K562 (cell line): ENCODE measurements at regions not wholly inside any gene's neighbourhood (a gene's known extent, or its start where the extent isn't known, plus 50 kb on each side); places are given as distances from the start of the nearest gene placed in this dataset.

ENCODE experiments used
- ATAC-seq: fragments of 200-7000 bp; cut with Tn5 transposase; 3 replicates; pipeline ENCODE4 v1.9.1; 2020; ENCODE audit warnings: moderate library complexity
- BruUV-seq: library from RNA; stranded (reverse); fragments of 400-500 nt; replicated peaks from 2 replicates; lab custom pipeline; 2021; lab: Mats Ljungman, UMichigan
- CTCF ChIA-PET: fragments of 300-600 bp; formaldehyde crosslinking; extraction: SDS; loops from one replicate; lab custom pipeline; 2021; ENCODE audit warnings: low intra/inter-chr PET ratio; lab: Yijun Ruan, JAX
- POLR2A ChIA-PET: fragments of 300-600, 350-650 bp; sonication (Branson Sonifier 250); formaldehyde crosslinking; extraction: SDS; loops from one replicate; lab custom pipeline; 2021; ENCODE audit warnings: antibody characterized with exemption, inconsistent platforms; lab: Yijun Ruan, JAX
- DNase-seq, 4 experiments: peaks; one replicate each; pipeline versions ENCODE4 v3.0.0 to v3.0.0-alpha.2; 2011 to 2018; ENCODE audit warnings: low spot score in 3 of 4, mixed read lengths in 3 of 4; ENCODE audit errors: extremely low read depth in 1 of 4
- FAIRE-seq: peaks from 2 replicates; lab custom pipeline; 2011; peaks lifted over from hg19 to GRCh38; lab: Jason Lieb, UNC
- H2AFZ ChIP-seq: 2 replicates; pipeline ENCODE4 v1.6.0; 2011; ENCODE audit warnings: low read depth, low read length, control low read depth, inconsistent platforms
- H3K27ac ChIP-seq: fragments of 200-600 bp; 3 replicates; pipeline ENCODE4 v1.8.0; 2011; ENCODE audit warnings: low read depth, mild to moderate bottlenecking, control low read depth, inconsistent platforms, low read length, moderate library complexity, mixed read lengths; ENCODE audit errors: extremely low read depth
- H3K27me3 ChIP-seq, 2 experiments: fragments of 300-600 bp in 1 of 2; 2 replicates in 1 of 2; 3 replicates in 1 of 2; pipeline versions ENCODE4 v1.6.0 to v1.8.0; 2011; ENCODE audit warnings: inconsistent platforms in 2 of 2, low read length in 2 of 2, mild to moderate bottlenecking in 1 of 2, mixed read lengths in 1 of 2, moderate library complexity in 1 of 2; ENCODE audit not compliant: control insufficient read depth in 2 of 2, insufficient read depth in 2 of 2
- H3K36me3 ChIP-seq: fragments of 300-600 bp; 3 replicates; pipeline ENCODE4 v1.8.0; 2011; ENCODE audit warnings: mild to moderate bottlenecking, low read length, inconsistent platforms; ENCODE audit not compliant: control insufficient read depth, insufficient read depth
- H3K4me1 ChIP-seq, 2 experiments: fragments of 200-600 bp in 1 of 2; replicated peaks in 1 of 2; 2 replicates in 1 of 2; 3 replicates in 1 of 2; pipeline versions ENCODE4 v1.5.1 to v1.8.0; 2011; ENCODE audit warnings: inconsistent platforms in 2 of 2, low read length in 2 of 2, mild to moderate bottlenecking in 1 of 2, mixed read lengths in 1 of 2, moderate library complexity in 1 of 2; ENCODE audit not compliant: control insufficient read depth in 2 of 2, insufficient read depth in 2 of 2
- H3K4me2 ChIP-seq: 2 replicates; pipeline ENCODE4 v1.6.1; 2011; ENCODE audit warnings: low read length, control low read depth, inconsistent platforms, mixed read lengths; ENCODE audit not compliant: insufficient read depth
- H3K4me3 ChIP-seq: fragments of 200-600 bp; sonication (generic), shearing (Covaris generic); 2 replicates; pipeline ENCODE4 v1.5.1; 2016; ENCODE audit warnings: control low read depth, inconsistent platforms
- H3K79me2 ChIP-seq: fragments of 200-600 bp; 3 replicates; pipeline ENCODE4 v1.8.0; 2011; ENCODE audit warnings: low read length, inconsistent platforms; ENCODE audit not compliant: control insufficient read depth, insufficient read depth
- H3K9ac ChIP-seq, 2 experiments: 2 replicates each; pipeline versions ENCODE4 v1.6.0 to v1.6.1; 2011; ENCODE audit warnings: low read depth in 2 of 2, low read length in 2 of 2, control low read depth in 1 of 2, inconsistent platforms in 1 of 2, mild to moderate bottlenecking in 1 of 2, mixed read lengths in 1 of 2; ENCODE audit not compliant: insufficient read depth in 1 of 2
- H3K9me1 ChIP-seq: one replicate; pipeline ENCODE4 v1.6.0; 2011; ENCODE audit warnings: inconsistent platforms, mild to moderate bottlenecking, low read length, moderate library complexity; ENCODE audit not compliant: control insufficient read depth, insufficient read depth
- H3K9me3 ChIP-seq: replicated peaks from 2 replicates; pipeline ENCODE4 v1.5.1; 2011; ENCODE audit warnings: low read depth, low read length, inconsistent platforms; ENCODE audit not compliant: control insufficient read depth, insufficient read depth
- H4K20me1 ChIP-seq: replicated peaks from 2 replicates; pipeline ENCODE4 v1.6.1; 2011; ENCODE audit warnings: low read length, inconsistent platforms, mixed read lengths; ENCODE audit not compliant: control insufficient read depth, insufficient read depth
- DACH1 ChIP-seq: fragments of 450-650 bp; IDR thresholded peaks from 2 replicates; pipeline ENCODE4 v1.6.1; 2018; ENCODE audit not compliant: partially characterized antibody
- ETV5 ChIP-seq: sonication (generic); formaldehyde crosslinking; IDR thresholded peaks from 2 replicates; pipeline ENCODE4 v1.4.0; 2020; ENCODE audit warnings: low read depth, mild to moderate bottlenecking, missing genetic modification reagents
- FOXA3 ChIP-seq, 2 experiments: fragments of 450-650 bp in 1 of 2; sonication (generic) in 1 of 2; formaldehyde crosslinking; IDR thresholded peaks in 1 of 2; conservative IDR thresholded peaks in 1 of 2; 2 replicates each; pipeline versions ENCODE4 v1.4.0 to v1.8.0; 2020 to 2022; ENCODE audit warnings: mild to moderate bottlenecking in 2 of 2, missing genetic modification reagents in 1 of 2
- HEY1 ChIP-seq: fragments of 250-450 bp; sonication (Bioruptor Pico); IDR thresholded peaks from 2 replicates; pipeline ENCODE4 v1.5.0; 2020; ENCODE audit warnings: mild to moderate bottlenecking, moderate library complexity, borderline replicate concordance
- KDM5B ChIP-seq: fragments of 200-600 bp; sonication (generic); IDR thresholded peaks from 2 replicates; pipeline ENCODE4 v1.6.1; 2012; ENCODE audit warnings: low read depth, mild to moderate bottlenecking, moderate library complexity, low read length, control low read depth, inconsistent platforms; ENCODE audit not compliant: insufficient replicate concordance
- MTF1 ChIP-seq: fragments of 250-450 bp; sonication (Bioruptor Pico); IDR thresholded peaks from 2 replicates; pipeline ENCODE4 v1.9.0; 2021; ENCODE audit warnings: moderate library complexity, mild to moderate bottlenecking, inconsistent platforms, borderline replicate concordance
- NFIC ChIP-seq: fragments of 450-650 bp; IDR thresholded peaks from 2 replicates; pipeline ENCODE4 v1.6.1; 2017; ENCODE audit warnings: mild to moderate bottlenecking, inconsistent platforms
- NFRKB ChIP-seq: fragments of 450-650 bp; IDR thresholded peaks from 2 replicates; pipeline ENCODE4 v1.6.1; 2016; ENCODE audit warnings: low read depth
- RAD51 ChIP-seq: fragments of 450-650 bp; IDR thresholded peaks from 2 replicates; pipeline ENCODE4 v1.7.1; 2016; ENCODE audit warnings: low read depth, mild to moderate bottlenecking, borderline replicate concordance
- SAFB2 ChIP-seq: fragments of 200-400 bp; formaldehyde crosslinking; IDR thresholded peaks from 2 replicates; pipeline ENCODE4 v1.6.1; 2018; ENCODE audit warnings: borderline replicate concordance, low read length, low read depth, moderate library complexity; ENCODE audit not compliant: severe bottlenecking
- ZNF143 ChIP-seq: sonication (generic); formaldehyde crosslinking; IDR thresholded peaks from 2 replicates; pipeline ENCODE4 v1.9.0; 2022; ENCODE audit warnings: mild to moderate bottlenecking, missing genetic modification reagents
- ZNF274 ChIP-seq: IDR thresholded peaks from 2 replicates; pipeline ENCODE4 v1.6.1; 2011; ENCODE audit warnings: low read depth, mild to moderate bottlenecking, low read length, moderate library complexity, borderline replicate concordance
- ZNF311 ChIP-seq: fragments of 250-450 bp; sonication (Bioruptor Pico); IDR thresholded peaks from 2 replicates; pipeline ENCODE4 v1.4.0; 2020; ENCODE audit warnings: mild to moderate bottlenecking, moderate library complexity
- ZNF41 ChIP-seq: fragments of 250-450 bp; sonication (Bioruptor Pico); conservative IDR thresholded peaks from 2 replicates; pipeline ENCODE4 v1.4.0; 2020; ENCODE audit warnings: mild to moderate bottlenecking
- ZNF696 ChIP-seq: fragments of 250-450 bp; sonication (Bioruptor Pico); conservative IDR thresholded peaks from 2 replicates; pipeline ENCODE4 v1.4.0; 2020; ENCODE audit warnings: mild to moderate bottlenecking, moderate library complexity
- ZNF717 ChIP-seq: fragments of 250-450 bp; sonication (Bioruptor Pico); IDR thresholded peaks from 2 replicates; pipeline ENCODE4 v1.5.0; 2021
- ZNF785 ChIP-seq: fragments of 250-450 bp; sonication (Bioruptor Pico); IDR thresholded peaks from 2 replicates; pipeline ENCODE4 v1.4.0; 2020; ENCODE audit warnings: mild to moderate bottlenecking
- WGBS: fragments of 100-300 bp; shearing (Covaris generic); methylation state at CpG from one replicate; pipeline ENCODE4 v1.1.6; 2016; ENCODE audit warnings: low coverage, mixed read lengths; ENCODE audit not compliant: insufficient coverage; ENCODE audit errors: missing lambda C conversion rate; 5-methylcytosine and 5-hydroxymethylcytosine counted together
- in situ Hi-C: fragments of 300-500 bp; cut with MboI; formaldehyde crosslinking; loops from 4 replicates; pipeline ENCODE4 v1.15.0; 2018; ENCODE audit warnings: inconsistent platforms, mixed read lengths
- intact Hi-C: fragments of 100-400 bp; cut with micrococcal nuclease; formaldehyde crosslinking; loops from 2 replicates; pipeline ENCODE4 v1.14.2; 2022
- TF ChIP-seq, protein P1 (sequence below): fragments of 450-650 bp; formaldehyde crosslinking; IDR thresholded peaks from 2 replicates; pipeline ENCODE4 v1.4.0; 2022; ENCODE audit warnings: missing genetic modification characterization
- TF ChIP-seq, protein P2 (sequence below), 2 experiments: fragments of 450-650 bp; IDR thresholded peaks; 2 replicates each; pipeline ENCODE4 v1.6.1; 2016

DNA sequence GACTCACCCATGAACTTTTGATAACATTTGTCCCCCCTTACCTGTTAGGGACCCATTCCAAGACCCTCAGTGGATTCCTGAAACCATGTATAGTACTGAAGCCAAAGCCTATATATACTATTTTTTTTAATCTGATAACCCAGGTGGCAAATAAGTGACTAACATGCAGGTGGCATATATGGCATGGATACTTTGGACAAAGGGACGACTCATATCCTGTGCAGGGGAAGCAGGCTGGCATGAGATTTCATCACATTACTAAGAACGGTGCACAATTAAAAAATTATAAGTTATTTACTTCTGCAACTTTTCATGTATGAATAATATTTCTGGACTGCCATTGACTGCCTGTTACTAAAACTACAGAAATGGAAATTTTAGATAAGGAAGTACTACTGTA is 880.1 kb upstream of the FBXO33 start:
- no peaks in the 10 kb centered on the region for H3K4me1 ChIP-seq
- H4K20me1 ChIP-seq = no peaks in the 10 kb centered on the region
- TF ChIP-seq MTF1 = no peak
- TF ChIP-seq NFRKB = no peak
- TF ChIP-seq ZNF143 (CRISPR knock-in tag) = no peak
- TF ChIP-seq HEY1 (CRISPR knock-in tag) = no peak
- TF ChIP-seq ZNF696 (CRISPR knock-in tag) = no peak
- no peak for TF ChIP-seq RAD51
- no peak for TF ChIP-seq ZNF717
- TF ChIP-seq ZNF41 (CRISPR knock-in tag) = no peak
- TF ChIP-seq, protein P1, sequence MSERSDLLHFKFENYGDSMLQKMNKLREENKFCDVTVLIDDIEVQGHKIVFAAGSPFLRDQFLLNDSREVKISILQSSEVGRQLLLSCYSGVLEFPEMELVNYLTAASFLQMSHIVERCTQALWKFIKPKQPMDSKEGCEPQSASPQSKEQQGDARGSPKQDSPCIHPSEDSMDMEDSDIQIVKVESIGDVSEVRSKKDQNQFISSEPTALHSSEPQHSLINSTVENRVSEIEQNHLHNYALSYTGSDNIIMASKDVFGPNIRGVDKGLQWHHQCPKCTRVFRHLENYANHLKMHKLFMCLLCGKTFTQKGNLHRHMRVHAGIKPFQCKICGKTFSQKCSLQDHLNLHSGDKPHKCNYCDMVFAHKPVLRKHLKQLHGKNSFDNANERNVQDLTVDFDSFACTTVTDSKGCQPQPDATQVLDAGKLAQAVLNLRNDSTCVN (CRISPR knock-in tag) = no peak
- no peak for TF ChIP-seq ETV5
- TF ChIP-seq FOXA3 (CRISPR knock-in tag; conservative IDR thresholded peaks at IDR 0.05 in 1 of 2, IDR thresholded peaks at IDR 0.05 in 1 of 2) = no peak
- TF ChIP-seq, protein P2, sequence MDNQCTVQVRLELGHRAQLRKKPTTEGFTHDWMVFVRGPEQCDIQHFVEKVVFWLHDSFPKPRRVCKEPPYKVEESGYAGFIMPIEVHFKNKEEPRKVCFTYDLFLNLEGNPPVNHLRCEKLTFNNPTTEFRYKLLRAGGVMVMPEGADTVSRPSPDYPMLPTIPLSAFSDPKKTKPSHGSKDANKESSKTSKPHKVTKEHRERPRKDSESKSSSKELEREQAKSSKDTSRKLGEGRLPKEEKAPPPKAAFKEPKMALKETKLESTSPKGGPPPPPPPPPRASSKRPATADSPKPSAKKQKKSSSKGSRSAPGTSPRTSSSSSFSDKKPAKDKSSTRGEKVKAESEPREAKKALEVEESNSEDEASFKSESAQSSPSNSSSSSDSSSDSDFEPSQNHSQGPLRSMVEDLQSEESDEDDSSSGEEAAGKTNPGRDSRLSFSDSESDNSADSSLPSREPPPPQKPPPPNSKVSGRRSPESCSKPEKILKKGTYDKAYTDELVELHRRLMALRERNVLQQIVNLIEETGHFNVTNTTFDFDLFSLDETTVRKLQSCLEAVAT (IDR thresholded peaks at IDR 0.05) = no peak
- TF ChIP-seq ZNF274 = no peak
- TF ChIP-seq NFIC = no peak
- no peak for TF ChIP-seq ZNF311 (CRISPR knock-in tag)
- TF ChIP-seq DACH1 = no peak
- no peak for TF ChIP-seq ZNF785 (CRISPR knock-in tag)
- no peak for TF ChIP-seq SAFB2
- TF ChIP-seq KDM5B = no peak
- no peaks in the 10 kb centered on the region for H3K27me3 ChIP-seq
- WGBS = 0% methylated on average over 2 of the region's 2 CpGs
- no TSS peak for BruUV-seq
- FAIRE-seq = no peak
- no peaks in the 10 kb centered on the region for H3K79me2 ChIP-seq
- H2AFZ ChIP-seq = no peak overlapping the region
- H3K36me3 ChIP-seq = no peaks in the 10 kb centered on the region
- no peaks in the 10 kb centered on the region for H3K9me1 ChIP-seq
- no peak for ATAC-seq
- no peak for DNase-seq
- H3K9ac ChIP-seq = no peak overlapping the region
- no peak overlapping the region for H3K4me3 ChIP-seq
- in situ Hi-C loops (no loop called here), intact Hi-C loops (no loop called here)
- no peaks in the 10 kb centered on the region for H3K9me3 ChIP-seq
- ChIA-PET POLR2A (no interaction called here), CTCF (no interaction called here)
- no peak overlapping the region for H3K4me2 ChIP-seq
- no peak overlapping the region for H3K27ac ChIP-seq
